ENCODE measurements at regions not wholly inside any gene's neighbourhood (a gene's known extent, or its start where the extent isn't known, plus 50 kb on each side); places are given as distances from the start of the nearest gene placed in this dataset.

DNA sequence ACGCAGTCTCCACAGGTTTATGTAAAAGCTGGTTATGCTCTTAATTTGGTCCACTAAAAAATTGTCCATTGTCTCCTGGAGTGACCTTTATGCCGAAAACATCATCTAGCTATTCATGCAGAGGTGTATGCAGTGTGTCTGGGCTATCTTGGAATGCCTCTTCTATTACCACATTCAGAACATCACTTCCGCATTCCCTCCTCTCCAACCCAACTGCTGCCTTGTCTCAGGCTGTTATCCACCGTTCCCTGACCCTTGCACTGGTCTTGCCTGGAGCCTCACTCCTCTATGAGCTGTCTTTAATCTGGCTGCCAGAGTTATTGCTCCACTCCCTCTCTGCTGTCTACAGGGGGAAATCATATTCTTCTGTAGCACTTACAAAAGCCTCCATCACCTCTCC lies 214.1 kb upstream of the ANKRD55 start:
- TF ChIP-seq, protein P1, sequence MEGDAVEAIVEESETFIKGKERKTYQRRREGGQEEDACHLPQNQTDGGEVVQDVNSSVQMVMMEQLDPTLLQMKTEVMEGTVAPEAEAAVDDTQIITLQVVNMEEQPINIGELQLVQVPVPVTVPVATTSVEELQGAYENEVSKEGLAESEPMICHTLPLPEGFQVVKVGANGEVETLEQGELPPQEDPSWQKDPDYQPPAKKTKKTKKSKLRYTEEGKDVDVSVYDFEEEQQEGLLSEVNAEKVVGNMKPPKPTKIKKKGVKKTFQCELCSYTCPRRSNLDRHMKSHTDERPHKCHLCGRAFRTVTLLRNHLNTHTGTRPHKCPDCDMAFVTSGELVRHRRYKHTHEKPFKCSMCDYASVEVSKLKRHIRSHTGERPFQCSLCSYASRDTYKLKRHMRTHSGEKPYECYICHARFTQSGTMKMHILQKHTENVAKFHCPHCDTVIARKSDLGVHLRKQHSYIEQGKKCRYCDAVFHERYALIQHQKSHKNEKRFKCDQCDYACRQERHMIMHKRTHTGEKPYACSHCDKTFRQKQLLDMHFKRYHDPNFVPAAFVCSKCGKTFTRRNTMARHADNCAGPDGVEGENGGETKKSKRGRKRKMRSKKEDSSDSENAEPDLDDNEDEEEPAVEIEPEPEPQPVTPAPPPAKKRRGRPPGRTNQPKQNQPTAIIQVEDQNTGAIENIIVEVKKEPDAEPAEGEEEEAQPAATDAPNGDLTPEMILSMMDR (IDR thresholded peaks at IDR 0.05) = no peak
- TF ChIP-seq ZFX (IDR thresholded peaks at IDR 0.05; ENCODE audit: borderline replicate concordance) = no peak
